SK-N-SH (cell line): ENCODE measurements at regions not wholly inside any gene's neighbourhood (a gene's known extent, or its start where the extent isn't known, plus 50 kb on each side); places are given as distances from the start of the nearest gene placed in this dataset.

Experiments used
- EZH2phosphoT487 ChIP-seq: fragments of 200-600 bp; sonication (generic); IDR thresholded peaks from 2 replicates; pipeline ENCODE4 v1.6.1; 2017; ENCODE audit warnings: low read depth, mixed run types, mild to moderate bottlenecking, antibody characterized with exemption, moderate library complexity, borderline replicate concordance
- RFX5 ChIP-seq: IDR thresholded peaks from 2 replicates; pipeline ENCODE4 v1.6.1; 2012; ENCODE audit warnings: mild to moderate bottlenecking, improper control_type of control experiment, low read length

DNA sequence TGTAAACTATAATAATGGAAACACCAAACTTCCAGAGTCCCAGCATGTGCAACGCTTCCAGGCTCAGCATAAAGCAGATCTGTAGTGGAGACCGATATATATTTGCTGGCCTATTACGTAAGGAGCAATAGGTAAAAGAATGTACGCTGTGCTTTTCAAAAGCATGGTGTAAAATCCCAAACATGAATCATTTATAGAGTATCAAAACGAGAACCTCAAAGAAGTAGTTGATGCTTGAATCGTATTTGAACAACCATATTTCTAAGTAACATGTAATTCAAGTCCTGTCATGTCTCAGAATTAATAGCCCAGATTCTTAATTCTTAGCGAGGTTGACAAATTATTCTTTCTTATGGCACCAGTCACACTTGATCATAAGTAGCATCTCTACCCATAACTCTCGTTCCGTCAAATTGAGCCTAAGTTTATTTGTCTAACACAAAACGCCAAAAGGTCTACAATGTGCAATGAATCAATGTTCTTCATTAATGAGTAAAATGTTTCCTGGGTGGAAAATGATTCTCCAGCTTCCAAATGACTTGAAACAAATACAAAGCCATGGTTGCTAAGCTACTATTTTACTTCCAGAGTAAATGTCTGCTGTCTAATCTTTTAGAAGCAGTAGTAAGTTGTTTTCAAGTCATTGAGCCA, 811.5 kb upstream of the FRG1 start:
- TF ChIP-seq RFX5 (no peak), EZH2phosphoT487 (no peak)
